ENCODE measurements at regions not wholly inside any gene's neighbourhood (a gene's known extent, or its start where the extent isn't known, plus 50 kb on each side); places are given as distances from the start of the nearest gene placed in this dataset.

GRCh38 chr1:18548643-18549042 is 67.9 kb downstream of the KLHDC7A start:
- TF ChIP-seq TAF1 (IDR thresholded peaks at IDR 0.05; ENCODE audit: borderline replicate concordance, low read depth, low read length) (no peak), POLR2AphosphoS5 (IDR thresholded peaks at IDR 0.05; ENCODE audit: low read depth, low read length) (no peak), POLR2A (IDR thresholded peaks at IDR 0.05; ENCODE audit: low read depth, low read length) (no peak)
- FAIRE-seq (no peak), DNase-seq (ENCODE audit: insufficient read length) (no peak)

- no peak for FAIRE-seq
- no peak for DNase-seq (ENCODE audit: insufficient read length)
- TF ChIP-seq TAF1 (IDR thresholded peaks at IDR 0.05; ENCODE audit: borderline replicate concordance, low read depth, low read length) = no peak
- no peak for TF ChIP-seq POLR2AphosphoS5 (IDR thresholded peaks at IDR 0.05; ENCODE audit: low read depth, low read length)
- no peak for TF ChIP-seq POLR2A (IDR thresholded peaks at IDR 0.05; ENCODE audit: low read depth, low read length)
These were observed 68.4 kb downstream of the KLHDC7A start for GRCh38 chr1:18549106-18549505.

GRCh38 chr1:18549906-18550305 is 69.2 kb downstream of the KLHDC7A start:
- FAIRE-seq (no peak), DNase-seq (ENCODE audit: insufficient read length) (no peak)
- TF ChIP-seq TAF1 (IDR thresholded peaks at IDR 0.05; ENCODE audit: borderline replicate concordance, low read depth, low read length) = no peak
- no peak for TF ChIP-seq POLR2A (IDR thresholded peaks at IDR 0.05; ENCODE audit: low read depth, low read length)
- no peak for TF ChIP-seq POLR2AphosphoS5 (IDR thresholded peaks at IDR 0.05; ENCODE audit: low read depth, low read length)

GRCh38 chr1:18552631-18553030 is 71.9 kb downstream of the KLHDC7A start:
- TF ChIP-seq TAF1 (IDR thresholded peaks at IDR 0.05; ENCODE audit: borderline replicate concordance, low read depth, low read length) (no peak), POLR2A (IDR thresholded peaks at IDR 0.05; ENCODE audit: low read depth, low read length) (no peak), POLR2AphosphoS5 (IDR thresholded peaks at IDR 0.05; ENCODE audit: low read depth, low read length) (no peak)
- FAIRE-seq = no peak
- no peak for DNase-seq (ENCODE audit: insufficient read length)

GRCh38 chr1:18553388-18553787 is 72.7 kb downstream of the KLHDC7A start:
- DNase-seq (ENCODE audit: insufficient read length) (no peak), FAIRE-seq (no peak)
- TF ChIP-seq POLR2AphosphoS5 (IDR thresholded peaks at IDR 0.05; ENCODE audit: low read depth, low read length) = no peak
- TF ChIP-seq POLR2A (IDR thresholded peaks at IDR 0.05; ENCODE audit: low read depth, low read length) = no peak
- no peak for TF ChIP-seq TAF1 (IDR thresholded peaks at IDR 0.05; ENCODE audit: borderline replicate concordance, low read depth, low read length)

DNA sequence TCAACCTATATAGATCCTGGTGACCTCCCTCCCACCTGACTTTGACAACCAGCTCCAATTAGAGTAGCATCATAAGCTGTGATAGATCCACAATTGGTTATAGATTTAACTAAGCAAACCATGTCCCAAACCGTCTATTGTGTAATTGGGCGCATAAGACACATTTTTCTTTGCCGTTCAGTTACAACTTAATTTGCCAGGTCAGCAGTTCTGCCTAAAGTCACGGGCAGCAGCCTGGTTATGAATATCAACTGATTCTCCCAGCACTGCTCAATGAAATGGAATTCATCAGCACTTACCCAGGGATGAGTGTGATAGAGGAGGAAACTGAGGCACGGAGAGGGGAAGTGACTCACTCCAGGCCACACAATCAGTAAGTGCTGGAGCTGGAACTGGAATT is 73.4 kb downstream of the KLHDC7A start:
- TF ChIP-seq POLR2AphosphoS5 (IDR thresholded peaks at IDR 0.05; ENCODE audit: low read depth, low read length) (no peak), TAF1 (IDR thresholded peaks at IDR 0.05; ENCODE audit: borderline replicate concordance, low read depth, low read length) (no peak), POLR2A (IDR thresholded peaks at IDR 0.05; ENCODE audit: low read depth, low read length) (no peak)
- FAIRE-seq (no peak), DNase-seq (ENCODE audit: insufficient read length) (no peak)

DNA sequence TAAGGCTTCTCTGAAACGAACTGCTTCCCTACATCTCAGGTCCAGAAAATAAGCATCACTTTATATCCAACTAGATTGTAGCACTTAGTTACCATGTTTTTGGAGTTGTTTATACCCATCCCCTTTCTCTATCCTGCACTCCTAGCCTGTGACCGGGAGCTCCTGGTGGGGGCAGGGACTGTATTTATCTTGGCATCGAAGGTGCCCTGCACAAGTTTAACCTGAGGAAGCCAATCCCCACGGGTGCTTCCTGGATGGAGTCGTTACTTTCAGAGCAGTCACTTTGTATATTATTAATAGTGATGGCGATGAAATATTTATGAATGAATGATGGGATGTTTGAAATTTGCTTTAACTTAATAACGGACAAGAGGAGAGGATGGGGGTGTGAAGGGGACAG is 73.9 kb downstream of the KLHDC7A start:
- no peak for FAIRE-seq
- TF ChIP-seq TAF1 (IDR thresholded peaks at IDR 0.05; ENCODE audit: borderline replicate concordance, low read depth, low read length) (no peak), POLR2A (IDR thresholded peaks at IDR 0.05; ENCODE audit: low read depth, low read length) (no peak), POLR2AphosphoS5 (IDR thresholded peaks at IDR 0.05; ENCODE audit: low read depth, low read length) (no peak)
- DNase-seq (ENCODE audit: insufficient read length) = no peak

- TF ChIP-seq POLR2A (IDR thresholded peaks at IDR 0.05; ENCODE audit: low read depth, low read length) (no peak), TAF1 (IDR thresholded peaks at IDR 0.05; ENCODE audit: borderline replicate concordance, low read depth, low read length) (no peak), POLR2AphosphoS5 (IDR thresholded peaks at IDR 0.05; ENCODE audit: low read depth, low read length) (no peak)
- FAIRE-seq (no peak), DNase-seq (ENCODE audit: insufficient read length) (no peak)
These were observed 74.3 kb downstream of the KLHDC7A start for GRCh38 chr1:18555036-18555435.

DNA sequence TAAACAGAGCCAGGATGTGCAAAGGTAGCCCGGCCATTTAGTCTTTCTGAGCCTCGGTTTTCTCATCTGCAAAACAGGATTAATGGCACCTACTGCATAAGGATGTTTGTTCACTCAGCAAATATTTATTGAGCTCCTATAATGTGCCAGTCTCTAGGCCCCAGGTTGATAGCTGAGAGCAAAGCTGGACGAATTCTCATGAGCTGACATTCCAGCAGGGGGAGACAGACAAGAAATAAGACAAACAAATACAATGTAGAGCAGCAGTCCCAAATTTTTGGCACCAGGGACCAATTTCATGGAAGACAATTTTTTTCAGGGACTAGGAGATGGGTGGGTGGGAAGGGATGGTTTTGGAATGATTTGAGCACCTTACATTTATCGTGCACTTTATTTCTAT is 74.3 kb upstream of the PAX7 start:
- DNase-seq (ENCODE audit: insufficient read length) (no peak), FAIRE-seq (no peak)
- TF ChIP-seq POLR2A (IDR thresholded peaks at IDR 0.05; ENCODE audit: low read depth, low read length) (no peak), TAF1 (IDR thresholded peaks at IDR 0.05; ENCODE audit: borderline replicate concordance, low read depth, low read length) (no peak), POLR2AphosphoS5 (IDR thresholded peaks at IDR 0.05; ENCODE audit: low read depth, low read length) (no peak)

GRCh38 chr1:18557621-18558465 is 72.8 kb upstream of the PAX7 start:
- DNase-seq (ENCODE audit: insufficient read length) = no peak
- TF ChIP-seq TAF1 (IDR thresholded peaks at IDR 0.05; ENCODE audit: borderline replicate concordance, low read depth, low read length) = no peak
- no peak for TF ChIP-seq POLR2AphosphoS5 (IDR thresholded peaks at IDR 0.05; ENCODE audit: low read depth, low read length)
- TF ChIP-seq POLR2A (IDR thresholded peaks at IDR 0.05; ENCODE audit: low read depth, low read length) = no peak
- no peak for FAIRE-seq

DNA sequence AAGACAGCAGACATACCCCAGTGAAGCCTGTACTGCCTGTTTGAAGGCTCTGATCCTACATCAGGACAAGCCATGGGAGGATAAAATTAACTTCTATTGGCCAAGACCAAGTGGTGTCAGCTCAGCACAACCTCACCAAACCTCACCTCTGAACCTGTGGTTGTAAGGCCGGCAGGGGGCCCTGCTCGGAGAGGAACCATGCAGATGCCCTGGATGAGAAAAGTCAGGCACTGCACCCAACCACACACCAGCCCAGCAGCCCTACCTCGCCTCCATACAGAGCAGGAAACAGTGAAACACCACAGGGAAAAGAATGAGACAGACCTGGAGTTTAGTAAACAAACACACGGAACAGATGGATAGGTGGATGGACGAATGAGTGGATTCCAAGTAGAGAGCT is 70.0 kb upstream of the PAX7 start:
- TF ChIP-seq POLR2A (IDR thresholded peaks at IDR 0.05; ENCODE audit: low read depth, low read length) (no peak), POLR2AphosphoS5 (IDR thresholded peaks at IDR 0.05; ENCODE audit: low read depth, low read length) (no peak), TAF1 (IDR thresholded peaks at IDR 0.05; ENCODE audit: borderline replicate concordance, low read depth, low read length) (no peak)
- FAIRE-seq (no peak), DNase-seq (ENCODE audit: insufficient read length) (no peak)

- TF ChIP-seq POLR2AphosphoS5 (IDR thresholded peaks at IDR 0.05; ENCODE audit: low read depth, low read length) = no peak
- DNase-seq (ENCODE audit: insufficient read length) = no peak
- FAIRE-seq = no peak
These were observed 68.7 kb upstream of the PAX7 start for GRCh38 chr1:18561967-18562366.
